GM23248 (cell line): ENCODE measurements at regions not wholly inside any gene's neighbourhood (a gene's known extent, or its start where the extent isn't known, plus 50 kb on each side); places are given as distances from the start of the nearest gene placed in this dataset.

Experiments used
- DNase-seq: peaks from one replicate; pipeline ENCODE4 v3.0.0-alpha.2; 2015
- H2AFZ ChIP-seq: fragments of 200-600 bp; sonication (generic); 2 replicates; pipeline ENCODE4 v1.6.1; 2016; ENCODE audit warnings: antibody characterized with exemption
- H3F3A ChIP-seq: fragments of 200-600 bp; sonication (generic); 2 replicates; pipeline ENCODE4 v1.6.1; 2016; ENCODE audit warnings: mild to moderate bottlenecking, antibody characterized with exemption, mixed run types; ENCODE audit not compliant: insufficient read depth
- H3K27ac ChIP-seq: fragments of 200-600 bp; sonication (generic); 2 replicates; pipeline ENCODE4 v1.5.1; 2016; ENCODE audit warnings: mild to moderate bottlenecking
- H3K27me3 ChIP-seq: fragments of 200-600 bp; sonication (generic); replicated peaks from 2 replicates; pipeline ENCODE4 v1.6.1; 2016; ENCODE audit warnings: mild to moderate bottlenecking; ENCODE audit not compliant: insufficient read depth
- H3K36me3 ChIP-seq: fragments of 200-600 bp; sonication (generic); 2 replicates; pipeline ENCODE4 v1.6.1; 2016; ENCODE audit warnings: low read depth, mild to moderate bottlenecking
- H3K4me1 ChIP-seq: fragments of 200-600 bp; sonication (generic); 2 replicates; pipeline ENCODE4 v1.6.1; 2016; ENCODE audit warnings: mild to moderate bottlenecking; ENCODE audit not compliant: insufficient read depth
- H3K4me2 ChIP-seq: fragments of 200-600 bp; sonication (generic); one replicate; pipeline ENCODE4 v1.6.1; 2016; ENCODE audit warnings: mild to moderate bottlenecking; ENCODE audit not compliant: unreplicated experiment
- H3K4me3 ChIP-seq: fragments of 200-600 bp; sonication (generic); 2 replicates; pipeline ENCODE4 v1.5.1; 2016; ENCODE audit warnings: mild to moderate bottlenecking
- H3K79me2 ChIP-seq: fragments of 200-600 bp; sonication (generic); 2 replicates; pipeline ENCODE4 v1.6.1; 2016; ENCODE audit warnings: mild to moderate bottlenecking; ENCODE audit not compliant: insufficient read depth
- H3K9ac ChIP-seq: fragments of 200-600 bp; sonication (generic); 2 replicates; pipeline ENCODE4 v1.6.1; 2016; ENCODE audit warnings: mild to moderate bottlenecking
- H3K9me2 ChIP-seq: fragments of 200-600 bp; sonication (generic); 2 replicates; pipeline ENCODE4 v1.6.1; 2016; ENCODE audit warnings: mixed run types, mild to moderate bottlenecking, moderate library complexity; ENCODE audit not compliant: insufficient read depth
- H3K9me3 ChIP-seq: fragments of 200-600 bp; sonication (generic); one replicate; pipeline ENCODE4 v1.6.1; 2017; ENCODE audit warnings: low read depth
- H4K20me1 ChIP-seq: fragments of 200-600 bp; sonication (generic); 2 replicates; pipeline ENCODE4 v1.6.0; 2016; ENCODE audit not compliant: insufficient read depth
- EZH2 ChIP-seq: fragments of 200-600 bp; sonication (generic); IDR thresholded peaks from 2 replicates; pipeline ENCODE4 v1.6.1; 2018; ENCODE audit warnings: antibody characterized with exemption, mild to moderate bottlenecking; ENCODE audit not compliant: insufficient read depth, poor library complexity, severe bottlenecking
- EZH2phosphoT487 ChIP-seq: fragments of 200-600 bp; sonication (generic); IDR thresholded peaks from 2 replicates; pipeline ENCODE4 v1.6.1; 2018; ENCODE audit warnings: antibody characterized with exemption, moderate library complexity, mild to moderate bottlenecking, low read depth; ENCODE audit not compliant: insufficient read depth
- WGBS, 2 experiments: methylation state at CpG; one replicate each; pipeline ENCODE4 v1.1.6; 2015 to 2017; ENCODE audit warnings: low lambda C conversion rate in 2 of 2, low coverage in 1 of 2; ENCODE audit errors: missing lambda C conversion rate in 2 of 2; 5-methylcytosine and 5-hydroxymethylcytosine counted together
- in situ Hi-C: fragments of 300-500 bp; cut with MboI; formaldehyde crosslinking; loops from 2 replicates; pipeline ENCODE4 v1.15.0; 2020

GRCh38 chr1:4032571-4032970 lies 132.5 kb upstream of the C1orf174 start:
- Histone ChIP-seq H3K9ac (no peak overlapping the region), H3K27ac (no peak overlapping the region), H3K36me3 (no peaks in the 10 kb centered on the region), H2AFZ (no peak overlapping the region), H3K9me2 (no peaks in the 10 kb centered on the region), H3K79me2 (no peaks in the 10 kb centered on the region), H3K4me1 (no peaks in the 10 kb centered on the region), H3K4me3 (no peak overlapping the region), H3K4me2 (no peak overlapping the region), H3K27me3 (no peaks in the 10 kb centered on the region), H4K20me1 (no peaks in the 10 kb centered on the region), H3K9me3 (no peaks in the 10 kb centered on the region), H3F3A (no peaks in the 10 kb centered on the region)
- DNase-seq: no peak
- in situ Hi-C loops: no loop called here
- TF ChIP-seq EZH2phosphoT487: no peak
- TF ChIP-seq EZH2: no peak
- WGBS, 2 experiments: 27 to 28% methylated on average over 6 of the region's 6 CpGs

- H3K27me3 ChIP-seq: no peaks in the 10 kb centered on the region
- no peaks in the 10 kb centered on the region for H3K4me1 ChIP-seq
- H3K36me3 ChIP-seq: no peaks in the 10 kb centered on the region
- no peak overlapping the region for H3K9ac ChIP-seq
- H4K20me1 ChIP-seq: no peaks in the 10 kb centered on the region
- in situ Hi-C loops: no loop called here
- 31 to 35% methylated on average over 14 of the region's 14 CpGs for WGBS, 2 experiments
- no peaks in the 10 kb centered on the region for H3K79me2 ChIP-seq
- H2AFZ ChIP-seq: no peak overlapping the region
- no peak overlapping the region for H3K4me2 ChIP-seq
- H3K9me3 ChIP-seq: no peaks in the 10 kb centered on the region
- no peak overlapping the region for H3K27ac ChIP-seq
- no peak for TF ChIP-seq EZH2phosphoT487
- TF ChIP-seq EZH2: no peak
- no peaks in the 10 kb centered on the region for H3F3A ChIP-seq
- H3K9me2 ChIP-seq: no peaks in the 10 kb centered on the region
- no peak overlapping the region for H3K4me3 ChIP-seq
- DNase-seq: no peak
These were observed 133.1 kb upstream of the C1orf174 start for GRCh38 chr1:4033129-4033676.

GRCh38 chr1:4033713-4034112 lies 133.6 kb upstream of the C1orf174 start:
- Histone ChIP-seq H3K9ac (no peak overlapping the region), H3K27ac (no peak overlapping the region), H3K36me3 (no peaks in the 10 kb centered on the region), H3K27me3 (no peaks in the 10 kb centered on the region), H3K79me2 (no peaks in the 10 kb centered on the region), H4K20me1 (no peaks in the 10 kb centered on the region), H3F3A (no peaks in the 10 kb centered on the region), H3K9me3 (no peaks in the 10 kb centered on the region), H3K9me2 (no peaks in the 10 kb centered on the region), H3K4me3 (no peak overlapping the region), H2AFZ (no peak overlapping the region), H3K4me1 (no peaks in the 10 kb centered on the region), H3K4me2 (no peak overlapping the region)
- in situ Hi-C loops: no loop called here
- TF ChIP-seq EZH2phosphoT487 (no peak), EZH2 (no peak)
- DNase-seq: no peak
- WGBS, 2 experiments: 23 to 30% methylated on average over 8 of the region's 8 CpGs

- Histone ChIP-seq H3K4me2 (no peak overlapping the region), H3K9me2 (no peaks in the 10 kb centered on the region), H3K36me3 (no peaks in the 10 kb centered on the region), H3K27ac (no peak overlapping the region), H3K79me2 (no peaks in the 10 kb centered on the region), H3K9me3 (no peaks in the 10 kb centered on the region), H3F3A (no peaks in the 10 kb centered on the region), H3K4me1 (no peaks in the 10 kb centered on the region), H3K27me3 (no peaks in the 10 kb centered on the region), H2AFZ (no peak overlapping the region), H4K20me1 (no peaks in the 10 kb centered on the region), H3K4me3 (no peak overlapping the region), H3K9ac (no peak overlapping the region)
- WGBS, 2 experiments: 21 to 23% methylated on average over 8 of the region's 8 CpGs
- no peak for TF ChIP-seq EZH2
- no peak for TF ChIP-seq EZH2phosphoT487
- in situ Hi-C loops: no loop called here
- no peak for DNase-seq
These were observed 134.3 kb upstream of the C1orf174 start for GRCh38 chr1:4034318-4034887.
